ENCODE measurements at regions not wholly inside any gene's neighbourhood (a gene's known extent, or its start where the extent isn't known, plus 50 kb on each side); places are given as distances from the start of the nearest gene placed in this dataset.

DNA sequence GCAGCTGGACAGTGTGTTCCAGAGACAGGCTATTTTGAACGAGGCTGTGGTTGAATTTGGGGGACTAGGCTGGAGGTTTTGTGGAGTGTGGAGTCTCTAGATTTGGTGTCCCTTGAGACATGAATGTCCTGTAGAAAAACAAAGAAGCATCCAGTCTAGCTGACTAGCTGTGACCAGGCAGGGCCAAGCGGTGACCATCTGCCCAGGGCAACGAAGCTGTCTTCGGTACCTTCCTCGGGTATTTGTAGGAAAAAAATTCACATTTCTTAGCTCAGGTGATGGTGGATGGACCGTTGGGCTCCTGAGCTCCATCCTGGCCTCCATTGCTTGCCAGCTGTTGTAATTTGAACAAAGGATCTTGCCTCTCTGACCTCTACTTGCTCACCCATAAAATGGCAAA lies 557.3 kb downstream of the MIAT start:
- H3K27me3 ChIP-seq (ENCODE audit: control insufficient read depth, extremely low read depth, insufficient read depth, low read length): no peaks in the 10 kb centered on the region
- no peak overlapping the region for H3K4me2 ChIP-seq (ENCODE audit: control insufficient read depth, extremely low read depth, insufficient read depth, low read depth, low read length)
- dilution Hi-C loops (cut with MboI; ENCODE audit: extremely low pct_ligation_motif_present, low sequenced_read_pairs): no loop called here
- no peaks in the 10 kb centered on the region for H3K9me1 ChIP-seq (ENCODE audit: control insufficient read depth, extremely low read depth, insufficient read depth, low read length)
- H3K27ac ChIP-seq (ENCODE audit: control insufficient read depth, insufficient read depth, low read length): no peak overlapping the region
- peaks cover 11% of the 10 kb centered on the region for H3K4me1 ChIP-seq (ENCODE audit: control insufficient read depth, extremely low read depth, insufficient read depth, low read length)
- FAIRE-seq (no peak), DNase-seq (ENCODE audit: low read depth, low spot score) (no peak)
- H4K20me1 ChIP-seq (ENCODE audit: control insufficient read depth, extremely low read depth, insufficient read depth, low read length): no peaks in the 10 kb centered on the region
- H3K9me3 ChIP-seq (ENCODE audit: control insufficient read depth, low read depth, low read length): no peaks in the 10 kb centered on the region
- H3K36me3 ChIP-seq (ENCODE audit: control insufficient read depth in 2 of 2, extremely low read depth in 1 of 2, insufficient read depth in 2 of 2, low read length in 2 of 2): no peaks in the 10 kb centered on the region
- H3K79me2 ChIP-seq (ENCODE audit: control insufficient read depth, insufficient read depth, low read length): no peaks in the 10 kb centered on the region
- H3K9ac ChIP-seq (ENCODE audit: control insufficient read depth, extremely low read depth, insufficient read depth, low read length): no peak overlapping the region
- TF ChIP-seq EZH2 (IDR thresholded peaks at IDR 0.05; ENCODE audit: low read length): no peak
- TF ChIP-seq, protein P1, sequence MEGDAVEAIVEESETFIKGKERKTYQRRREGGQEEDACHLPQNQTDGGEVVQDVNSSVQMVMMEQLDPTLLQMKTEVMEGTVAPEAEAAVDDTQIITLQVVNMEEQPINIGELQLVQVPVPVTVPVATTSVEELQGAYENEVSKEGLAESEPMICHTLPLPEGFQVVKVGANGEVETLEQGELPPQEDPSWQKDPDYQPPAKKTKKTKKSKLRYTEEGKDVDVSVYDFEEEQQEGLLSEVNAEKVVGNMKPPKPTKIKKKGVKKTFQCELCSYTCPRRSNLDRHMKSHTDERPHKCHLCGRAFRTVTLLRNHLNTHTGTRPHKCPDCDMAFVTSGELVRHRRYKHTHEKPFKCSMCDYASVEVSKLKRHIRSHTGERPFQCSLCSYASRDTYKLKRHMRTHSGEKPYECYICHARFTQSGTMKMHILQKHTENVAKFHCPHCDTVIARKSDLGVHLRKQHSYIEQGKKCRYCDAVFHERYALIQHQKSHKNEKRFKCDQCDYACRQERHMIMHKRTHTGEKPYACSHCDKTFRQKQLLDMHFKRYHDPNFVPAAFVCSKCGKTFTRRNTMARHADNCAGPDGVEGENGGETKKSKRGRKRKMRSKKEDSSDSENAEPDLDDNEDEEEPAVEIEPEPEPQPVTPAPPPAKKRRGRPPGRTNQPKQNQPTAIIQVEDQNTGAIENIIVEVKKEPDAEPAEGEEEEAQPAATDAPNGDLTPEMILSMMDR (optimal IDR thresholded peaks at IDR 0.05 in 1 of 3, IDR thresholded peaks at IDR 0.05 in 1 of 3, conservative IDR thresholded peaks at IDR 0.05 in 1 of 3; ENCODE audit: extremely low read depth in 1 of 3, insufficient read depth in 2 of 3, low read length in 3 of 3): no peak
- no peak overlapping the region for H3K4me3 ChIP-seq (ENCODE audit: control insufficient read depth in 2 of 3, extremely low read depth in 1 of 3, insufficient read depth in 2 of 3, low read depth in 1 of 3, low read length in 3 of 3)
- no peak overlapping the region for H2AFZ ChIP-seq (ENCODE audit: control insufficient read depth, low read length)

DNA sequence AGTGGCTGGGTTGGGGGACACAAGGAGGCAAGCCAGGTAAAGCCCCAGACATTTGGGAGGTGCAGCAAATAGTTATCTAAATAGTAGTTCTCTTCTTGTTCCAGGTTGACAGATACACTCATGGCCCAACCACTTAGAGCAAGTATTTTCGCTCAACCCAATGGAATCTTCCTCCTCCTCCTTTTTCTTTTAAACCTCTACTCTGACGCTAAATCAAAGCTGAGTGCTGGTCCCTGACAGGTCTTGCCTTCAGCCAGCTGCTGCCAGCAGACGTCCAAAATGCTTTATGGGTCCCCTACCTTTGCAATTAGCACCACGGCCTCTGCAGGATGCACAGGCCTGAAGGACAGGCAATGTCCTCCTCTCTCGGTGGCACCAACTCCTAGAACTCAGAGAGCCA lies 558.5 kb downstream of the MIAT start:
- Histone ChIP-seq H3K27ac (ENCODE audit: control insufficient read depth, insufficient read depth, low read length) (no peak overlapping the region), H3K27me3 (ENCODE audit: control insufficient read depth, extremely low read depth, insufficient read depth, low read length) (no peaks in the 10 kb centered on the region), H3K79me2 (ENCODE audit: control insufficient read depth, insufficient read depth, low read length) (no peaks in the 10 kb centered on the region), H3K4me3 (ENCODE audit: control insufficient read depth in 2 of 3, extremely low read depth in 1 of 3, insufficient read depth in 2 of 3, low read depth in 1 of 3, low read length in 3 of 3) (no peak overlapping the region), H3K4me2 (ENCODE audit: control insufficient read depth, extremely low read depth, insufficient read depth, low read depth, low read length) (no peak overlapping the region), H2AFZ (ENCODE audit: control insufficient read depth, low read length) (no peak overlapping the region), H4K20me1 (ENCODE audit: control insufficient read depth, extremely low read depth, insufficient read depth, low read length) (no peaks in the 10 kb centered on the region), H3K9me3 (ENCODE audit: control insufficient read depth, low read depth, low read length) (no peaks in the 10 kb centered on the region), H3K9ac (ENCODE audit: control insufficient read depth, extremely low read depth, insufficient read depth, low read length) (no peak overlapping the region), H3K4me1 (ENCODE audit: control insufficient read depth, extremely low read depth, insufficient read depth, low read length) (peaks cover 20% of the 10 kb centered on the region), H3K36me3 (ENCODE audit: control insufficient read depth in 2 of 2, extremely low read depth in 1 of 2, insufficient read depth in 2 of 2, low read length in 2 of 2) (no peaks in the 10 kb centered on the region), H3K9me1 (ENCODE audit: control insufficient read depth, extremely low read depth, insufficient read depth, low read length) (no peaks in the 10 kb centered on the region)
- dilution Hi-C loops (cut with MboI; ENCODE audit: extremely low pct_ligation_motif_present, low sequenced_read_pairs): no loop called here
- DNase-seq (ENCODE audit: low read depth, low spot score): no peak
- TF ChIP-seq EZH2 (IDR thresholded peaks at IDR 0.05; ENCODE audit: low read length): no peak
- TF ChIP-seq, protein P1 (optimal IDR thresholded peaks at IDR 0.05 in 1 of 3, IDR thresholded peaks at IDR 0.05 in 1 of 3, conservative IDR thresholded peaks at IDR 0.05 in 1 of 3; ENCODE audit: extremely low read depth in 1 of 3, insufficient read depth in 2 of 3, low read length in 3 of 3): no peak
- FAIRE-seq: no peak

Measured in keratinocyte (primary cell).